AG09319 (cell line): ENCODE measurements at regions not wholly inside any gene's neighbourhood (a gene's known extent, or its start where the extent isn't known, plus 50 kb on each side); places are given as distances from the start of the nearest gene placed in this dataset.
A peak's percentile ranks its signal among the peaks of the same experiment; 100 is the strongest.

Source experiments
- DNase-seq: peaks from one replicate; pipeline ENCODE4 v3.0.0-alpha.2; 2010; ENCODE audit warnings: low read depth; ENCODE audit errors: extremely low read depth
- CTCF ChIP-seq: IDR thresholded peaks from 2 replicates; pipeline ENCODE4 v1.5.1; 2011; ENCODE audit warnings: low read depth, mild to moderate bottlenecking, inconsistent platforms, low read length, moderate library complexity

GRCh38 chr2:200221055-200221955 lies 85.2 kb upstream of the SPATS2L start:
- no peak for DNase-seq
- TF ChIP-seq CTCF: no peak

GRCh38 chr2:200222791-200223190 lies 83.7 kb upstream of the SPATS2L start:
- no peak for DNase-seq
- no peak for TF ChIP-seq CTCF

GRCh38 chr2:200223205-200223784 lies 83.2 kb upstream of the SPATS2L start:
- peak; percentile 37 for DNase-seq
- TF ChIP-seq CTCF: no peak

- DNase-seq: no peak
- no peak for TF ChIP-seq CTCF
These were observed 80.5 kb upstream of the SPATS2L start for GRCh38 chr2:200225951-200226350.

GRCh38 chr2:200226451-200227426 lies 79.8 kb upstream of the SPATS2L start:
- DNase-seq: no peak
- no peak for TF ChIP-seq CTCF

- DNase-seq: no peak
- no peak for TF ChIP-seq CTCF
These were observed 75.8 kb upstream of the SPATS2L start for GRCh38 chr2:200230716-200231115.

GRCh38 chr2:200235533-200235932 lies 71.0 kb upstream of the SPATS2L start:
- no peak for TF ChIP-seq CTCF
- DNase-seq: no peak
